ENCODE measurements at regions not wholly inside any gene's neighbourhood (a gene's known extent, or its start where the extent isn't known, plus 50 kb on each side); places are given as distances from the start of the nearest gene placed in this dataset.

- no peak for DNase-seq
- peaks cover 14 to 22% (median 21%) of the 10 kb centered on the region in 3 donors for H3K27me3 ChIP-seq
- H3K4me1 ChIP-seq: no peaks in the 10 kb centered on the region
- H3K27ac ChIP-seq: no peak overlapping the region
- in situ Hi-C loops (cut with MboI; ENCODE audit: low sequenced_read_pairs in 4 of 4): loop anchor here in 1 of 4 donors (10.0 kb wide), 1 partner anchor 115 kb away; no protein-coding TSS in a partner anchor
- intact Hi-C loops (cut with DNase I; ENCODE audit: low total_unique reads): loop anchor here (10.0 kb wide), 2 partner anchors 225 to 415 kb away; partner anchors contain the start of gene RALB
- no peak for TF ChIP-seq CTCF (IDR thresholded peaks at IDR 0.05 in 4 of 5, conservative IDR thresholded peaks at IDR 0.05 in 1 of 5)
- no peak for TF ChIP-seq POLR2A (IDR thresholded peaks at IDR 0.05)
- H3K4me3 ChIP-seq: no peak overlapping the region
- H3K36me3 ChIP-seq: no peaks in the 10 kb centered on the region
- ATAC-seq: no peak
- no peaks in the 10 kb centered on the region for H3K9me3 ChIP-seq
Observed at GRCh38 chr2:120669971-120670370, 65.7 kb upstream of the GLI2 start.

- in situ Hi-C loops (cut with MboI; ENCODE audit: low sequenced_read_pairs in 4 of 4) (loop anchor here in 1 of 4 donors (10.0 kb wide), 1 partner anchor 116 kb away; no protein-coding TSS in a partner anchor), intact Hi-C loops (cut with DNase I; ENCODE audit: low total_unique reads) (loop anchor here (10.0 kb wide), 2 partner anchors 226 to 416 kb away; partner anchors contain the start of gene RALB)
- H3K27me3 ChIP-seq: peaks cover 14 to 22% (median 21%) of the 10 kb centered on the region in 3 donors
Observed at GRCh38 chr2:120670371-120670770, 65.3 kb upstream of the GLI2 start.

GRCh38 chr2:120670771-120671480 is 64.7 kb upstream of the GLI2 start:
- Histone ChIP-seq H3K27me3 (peaks cover 14 to 24% (median 22%) of the 10 kb centered on the region in 3 donors), H3K4me3 (no peak overlapping the region), H3K27ac (no peak overlapping the region), H3K36me3 (no peaks in the 10 kb centered on the region), H3K4me1 (no peaks in the 10 kb centered on the region), H3K9me3 (no peaks in the 10 kb centered on the region)
- DNase-seq: no peak
- in situ Hi-C loops (cut with MboI; ENCODE audit: low sequenced_read_pairs in 4 of 4): loop anchor here in 1 of 4 donors (10.0 kb wide), 1 partner anchor 116 kb away; no protein-coding TSS in a partner anchor
- intact Hi-C loops (cut with DNase I; ENCODE audit: low total_unique reads): loop anchor here (10.0 kb wide), 2 partner anchors 226 to 416 kb away; partner anchors contain the start of gene RALB
- TF ChIP-seq POLR2A (IDR thresholded peaks at IDR 0.05): no peak
- TF ChIP-seq CTCF (IDR thresholded peaks at IDR 0.05 in 4 of 5, conservative IDR thresholded peaks at IDR 0.05 in 1 of 5): no peak
- no peak for ATAC-seq

More at GRCh38 chr2:120670371-120670770, 65.3 kb upstream of the GLI2 start:
- H3K4me3 ChIP-seq: no peak overlapping the region
- DNase-seq (no peak), ATAC-seq (no peak)
- TF ChIP-seq POLR2A (IDR thresholded peaks at IDR 0.05) (no peak), CTCF (IDR thresholded peaks at IDR 0.05 in 4 of 5, conservative IDR thresholded peaks at IDR 0.05 in 1 of 5) (no peak)
- no peaks in the 10 kb centered on the region for H3K4me1 ChIP-seq
- no peaks in the 10 kb centered on the region for H3K9me3 ChIP-seq
- H3K27ac ChIP-seq: no peak overlapping the region
- no peaks in the 10 kb centered on the region for H3K36me3 ChIP-seq

- no peak for ATAC-seq
- Histone ChIP-seq H3K27ac (no peak overlapping the region), H3K4me1 (no peaks in the 10 kb centered on the region), H3K4me3 (no peak overlapping the region), H3K36me3 (no peaks in the 10 kb centered on the region), H3K9me3 (no peaks in the 10 kb centered on the region), H3K27me3 (peaks cover 14 to 22% (median 20%) of the 10 kb centered on the region in 3 donors)
- in situ Hi-C loops (cut with MboI; ENCODE audit: low sequenced_read_pairs in 4 of 4): loop anchor here in 1 of 4 donors (10.0 kb wide), 1 partner anchor 118 kb away; no protein-coding TSS in a partner anchor
- no peak for TF ChIP-seq POLR2A (IDR thresholded peaks at IDR 0.05)
- no peak for TF ChIP-seq CTCF (IDR thresholded peaks at IDR 0.05 in 4 of 5, conservative IDR thresholded peaks at IDR 0.05 in 1 of 5)
- intact Hi-C loops (cut with DNase I; ENCODE audit: low total_unique reads): loop anchor here (10.0 kb wide), 2 partner anchors 228 to 418 kb away; partner anchors contain the start of gene RALB
- no peak for DNase-seq
Observed at GRCh38 chr2:120672526-120673204, 63.0 kb upstream of the GLI2 start.
